A673 (cell line): ENCODE measurements at regions not wholly inside any gene's neighbourhood (a gene's known extent, or its start where the extent isn't known, plus 50 kb on each side); places are given as distances from the start of the nearest gene placed in this dataset.
"Not testable (repeated sequence)": the region's sequence is repeated elsewhere in the genome, so short reads cannot be mapped to it uniquely, and the experiment has no call there.

Experiments
- BruUV-seq: library from RNA; stranded (reverse); fragments of 400-500 nt; replicated peaks from 2 replicates; lab custom pipeline; 2021; lab: Mats Ljungman, UMichigan
- CTCF ChIA-PET: fragments of 300-600 bp; sonication (Branson Sonifier 250); formaldehyde crosslinking; loops from one replicate; lab custom pipeline; 2022; ENCODE audit warnings: antibody characterized with exemption; lab: Charles Lee
- POLR2A ChIA-PET: fragments of 300-600 bp; sonication (Branson Sonifier 250); formaldehyde crosslinking; loops from one replicate; lab custom pipeline; 2022; ENCODE audit warnings: antibody characterized with exemption; ENCODE audit not compliant: low non-redundant PET; lab: Charles Lee
- DNase-seq: peaks from one replicate; pipeline ENCODE4 v3.0.0-alpha.2; 2015; ENCODE audit warnings: low spot score
- H3K27ac ChIP-seq: fragments of 200-600 bp; sonication (generic); 2 replicates; pipeline ENCODE4 v1.5.1; 2016; ENCODE audit warnings: mixed run types, low read depth, mild to moderate bottlenecking, mixed read lengths, antibody characterized with exemption, low read length; ENCODE audit not compliant: poor library complexity, severe bottlenecking
- H3K27me3 ChIP-seq: fragments of 200-600 bp; sonication (generic); replicated peaks from 2 replicates; pipeline ENCODE4 v1.6.1; 2017; ENCODE audit warnings: mixed run types, low read depth, mild to moderate bottlenecking, mixed read lengths, antibody characterized with exemption, low read length; ENCODE audit not compliant: insufficient read depth, poor library complexity
- H3K36me3 ChIP-seq: fragments of 200-600 bp; sonication (generic); 2 replicates; pipeline ENCODE4 v1.6.1; 2016; ENCODE audit warnings: mixed run types, mild to moderate bottlenecking, mixed read lengths, antibody characterized with exemption, low read length; ENCODE audit not compliant: insufficient read depth, poor library complexity, severe bottlenecking
- H3K4me1 ChIP-seq: fragments of 200-600 bp; sonication (generic); 2 replicates; pipeline ENCODE4 v1.6.1; 2017; ENCODE audit warnings: mixed run types, mild to moderate bottlenecking, mixed read lengths, antibody characterized with exemption, low read length; ENCODE audit not compliant: insufficient read depth, poor library complexity, severe bottlenecking
- H3K4me3 ChIP-seq: fragments of 200-600 bp; sonication (generic); 2 replicates; pipeline ENCODE4 v1.5.1; 2016; ENCODE audit warnings: low read depth, mixed run types, mild to moderate bottlenecking, mixed read lengths, low read length; ENCODE audit not compliant: poor library complexity, severe bottlenecking
- H3K9me3 ChIP-seq: fragments of 200-600 bp; sonication (generic); 2 replicates; pipeline ENCODE4 v1.6.1; 2016; ENCODE audit warnings: mixed run types, low read depth, mild to moderate bottlenecking, mixed read lengths, antibody characterized with exemption, low read length; ENCODE audit not compliant: poor library complexity, severe bottlenecking
- EZH2 ChIP-seq: fragments of 200-600 bp; sonication (generic); IDR thresholded peaks from 2 replicates; pipeline ENCODE4 v1.6.1; 2017; ENCODE audit warnings: borderline replicate concordance, low read depth, mild to moderate bottlenecking, mixed read lengths, antibody characterized with exemption, low read length; ENCODE audit not compliant: poor library complexity, severe bottlenecking
- intact Hi-C: fragments of 100-400 bp; cut with micrococcal nuclease; formaldehyde crosslinking; loops from one replicate; pipeline ENCODE4 v1.10.0; 2022; ENCODE audit not compliant: unreplicated experiment
- TF ChIP-seq, protein P1 (sequence below): fragments of 300-800, 200-600 bp; sonication (generic); conservative IDR thresholded peaks from 2 replicates; pipeline ENCODE4 v1.5.1; 2017; ENCODE audit warnings: low read depth, mild to moderate bottlenecking, antibody characterized with exemption, low read length, moderate library complexity, mixed read lengths

DNA sequence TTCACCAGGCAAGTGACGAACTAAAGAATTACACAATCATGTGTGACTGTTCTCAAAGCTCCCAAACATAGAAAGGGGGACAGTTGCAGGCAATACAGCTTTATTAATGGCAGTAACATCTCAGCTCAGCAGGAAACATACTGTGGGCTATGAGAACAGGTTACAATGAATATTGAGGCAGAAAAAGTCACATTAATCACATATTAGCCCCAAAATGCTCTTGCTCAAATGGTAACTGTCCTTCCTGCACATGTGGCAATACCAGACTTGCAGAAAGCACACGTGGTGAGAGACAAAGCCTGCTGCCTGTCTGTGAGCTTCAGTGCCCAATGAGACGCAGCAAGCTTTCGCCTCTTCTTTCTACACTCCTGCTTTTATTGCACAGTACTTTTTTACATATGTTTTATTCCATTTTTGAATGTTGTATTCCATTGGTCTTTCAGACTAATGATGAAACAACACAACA, 104.9 kb upstream of the ACBD5 start:
- TF ChIP-seq, protein P1, sequence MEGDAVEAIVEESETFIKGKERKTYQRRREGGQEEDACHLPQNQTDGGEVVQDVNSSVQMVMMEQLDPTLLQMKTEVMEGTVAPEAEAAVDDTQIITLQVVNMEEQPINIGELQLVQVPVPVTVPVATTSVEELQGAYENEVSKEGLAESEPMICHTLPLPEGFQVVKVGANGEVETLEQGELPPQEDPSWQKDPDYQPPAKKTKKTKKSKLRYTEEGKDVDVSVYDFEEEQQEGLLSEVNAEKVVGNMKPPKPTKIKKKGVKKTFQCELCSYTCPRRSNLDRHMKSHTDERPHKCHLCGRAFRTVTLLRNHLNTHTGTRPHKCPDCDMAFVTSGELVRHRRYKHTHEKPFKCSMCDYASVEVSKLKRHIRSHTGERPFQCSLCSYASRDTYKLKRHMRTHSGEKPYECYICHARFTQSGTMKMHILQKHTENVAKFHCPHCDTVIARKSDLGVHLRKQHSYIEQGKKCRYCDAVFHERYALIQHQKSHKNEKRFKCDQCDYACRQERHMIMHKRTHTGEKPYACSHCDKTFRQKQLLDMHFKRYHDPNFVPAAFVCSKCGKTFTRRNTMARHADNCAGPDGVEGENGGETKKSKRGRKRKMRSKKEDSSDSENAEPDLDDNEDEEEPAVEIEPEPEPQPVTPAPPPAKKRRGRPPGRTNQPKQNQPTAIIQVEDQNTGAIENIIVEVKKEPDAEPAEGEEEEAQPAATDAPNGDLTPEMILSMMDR = no peak
- no peak for TF ChIP-seq EZH2
- no TSS peak for BruUV-seq
- ChIA-PET POLR2A (no interaction called here), CTCF (no interaction called here)
- H3K27ac ChIP-seq = no peak overlapping the region
- DNase-seq = no peak
- H3K4me3 ChIP-seq = no peak overlapping the region
- no peaks in the 10 kb centered on the region for H3K36me3 ChIP-seq
- H3K4me1 ChIP-seq = no peaks in the 10 kb centered on the region
- no peaks in the 10 kb centered on the region for H3K9me3 ChIP-seq
- H3K27me3 ChIP-seq = peaks cover 7% of the 10 kb centered on the region
- intact Hi-C loops = no loop called here

DNA sequence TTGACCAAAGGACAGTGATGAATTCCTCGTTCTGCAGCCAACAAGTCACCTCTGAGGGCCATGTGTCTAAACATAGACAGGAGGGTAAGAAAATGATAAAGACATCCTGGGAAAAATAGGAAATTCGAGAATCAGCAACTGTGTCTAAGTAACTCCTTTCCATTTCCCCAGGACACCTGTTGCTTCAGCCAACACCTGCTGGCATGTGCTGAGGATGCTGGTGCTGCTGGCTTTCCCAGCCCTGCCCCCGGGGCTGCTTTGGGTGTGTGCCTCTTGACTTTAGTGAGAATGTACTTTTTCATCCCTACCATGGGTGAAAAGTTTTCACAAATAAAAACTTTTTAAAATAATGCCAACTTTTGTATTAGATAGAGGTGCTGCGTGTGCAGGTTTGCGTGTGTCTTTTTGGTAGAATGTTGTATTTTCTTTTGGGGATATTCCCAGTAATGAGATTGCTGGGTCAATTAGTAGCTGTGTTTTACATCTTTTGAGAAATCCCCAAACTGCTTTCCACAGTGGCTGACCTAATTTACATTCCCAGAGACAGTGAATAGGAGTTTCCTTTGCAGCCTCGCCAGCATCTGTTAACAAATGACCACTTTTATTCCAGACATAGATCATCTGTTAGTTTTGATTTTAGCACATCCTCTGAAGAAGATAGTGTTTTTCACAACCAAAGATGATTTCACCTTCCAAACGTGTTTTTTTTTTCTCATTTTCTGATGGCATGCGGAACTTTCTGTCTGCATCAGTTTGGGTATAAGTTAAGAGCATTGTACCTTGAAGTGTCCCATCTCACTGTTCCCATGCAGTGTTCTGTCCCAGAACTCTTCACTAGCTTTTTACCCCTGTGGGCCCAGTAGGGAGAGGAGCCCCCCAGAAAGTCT, 104.2 kb upstream of the ACBD5 start:
- ChIA-PET POLR2A (no interaction called here), CTCF (no interaction called here)
- intact Hi-C loops = no loop called here
- no peak for DNase-seq
- Histone ChIP-seq H3K27me3 (peaks cover 7% of the 10 kb centered on the region), H3K36me3 (no peaks in the 10 kb centered on the region), H3K27ac (no peak overlapping the region), H3K4me1 (no peaks in the 10 kb centered on the region), H3K4me3 (no peak overlapping the region), H3K9me3 (no peaks in the 10 kb centered on the region)
- TF ChIP-seq EZH2 = no peak
- TF ChIP-seq, protein P1 = no peak
- BruUV-seq = no TSS peak

DNA sequence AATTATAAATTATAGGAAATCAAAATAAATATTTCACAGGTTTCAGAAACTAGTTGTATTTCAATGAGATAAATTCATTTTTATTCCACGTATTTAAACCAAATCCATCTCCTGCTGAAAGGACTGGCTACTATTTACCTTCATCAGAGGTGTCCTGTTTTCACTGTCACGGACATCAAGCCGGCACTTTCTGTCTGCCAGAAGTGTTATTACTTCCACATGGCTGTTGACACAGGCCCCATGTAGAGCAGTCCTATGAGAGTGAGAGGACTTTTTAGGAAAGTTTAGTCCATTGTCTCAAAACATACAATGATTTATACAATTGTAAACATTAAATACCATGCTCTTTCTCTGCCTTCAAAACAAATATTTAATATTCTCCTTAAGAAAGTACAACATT, 100.4 kb upstream of the ACBD5 start:
- intact Hi-C loops = no loop called here
- POLR2A ChIA-PET = no interaction called here
- BruUV-seq = no TSS peak
- Histone ChIP-seq H3K4me1 (no peaks in the 10 kb centered on the region), H3K9me3 (no peaks in the 10 kb centered on the region), H3K4me3 (no peak overlapping the region), H3K36me3 (no peaks in the 10 kb centered on the region), H3K27ac (no peak overlapping the region), H3K27me3 (peaks cover 7% of the 10 kb centered on the region)
- no peak for DNase-seq
- no peak for TF ChIP-seq EZH2
- TF ChIP-seq, protein P1 = no peak
- CTCF ChIA-PET = no interaction called here

DNA sequence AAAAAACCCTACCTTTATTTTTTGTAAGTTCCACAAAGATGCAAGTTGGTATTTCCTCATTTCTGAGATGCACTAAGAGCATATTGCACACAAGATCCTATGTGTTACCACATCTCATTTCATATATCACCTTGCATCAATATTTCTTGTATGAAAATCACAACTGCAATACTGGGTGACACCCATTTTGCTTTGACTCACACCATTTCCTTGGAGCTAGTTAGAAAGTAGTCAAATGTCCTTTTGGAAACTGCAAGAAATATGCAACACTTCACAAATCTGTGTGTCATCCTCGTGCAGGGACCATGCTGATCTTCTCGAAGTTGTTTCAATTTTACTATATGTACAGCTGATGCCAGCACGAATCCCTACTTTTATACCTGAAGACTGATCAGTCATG, 94.6 kb upstream of the ACBD5 start:
- CTCF ChIA-PET, H3K27me3 ChIP-seq, H3K27ac ChIP-seq, H3K4me1 ChIP-seq, POLR2A ChIA-PET, intact Hi-C loops, H3K36me3 ChIP-seq, BruUV-seq, H3K9me3 ChIP-seq, H3K4me3 ChIP-seq, DNase-seq: not testable (repeated sequence)
